ENCODE measurements at regions not wholly inside any gene's neighbourhood (a gene's known extent, or its start where the extent isn't known, plus 50 kb on each side); places are given as distances from the start of the nearest gene placed in this dataset.

GRCh38 chr10:106467506-106467905, 697.0 kb downstream of the SORCS1 start:
- TF ChIP-seq ZFX (IDR thresholded peaks at IDR 0.05; ENCODE audit: borderline replicate concordance) (no peak), CTCF (IDR thresholded peaks at IDR 0.05) (no peak)
- H3K27ac ChIP-seq = no peak overlapping the region

GRCh38 chr10:106457522-106457921, 707.0 kb downstream of the SORCS1 start:
- H3K27ac ChIP-seq = no peak overlapping the region
- no peak for TF ChIP-seq CTCF (IDR thresholded peaks at IDR 0.05)
- TF ChIP-seq ZFX (IDR thresholded peaks at IDR 0.05; ENCODE audit: borderline replicate concordance) = no peak

GRCh38 chr10:106454233-106454632, 710.3 kb downstream of the SORCS1 start:
- TF ChIP-seq ZFX (IDR thresholded peaks at IDR 0.05; ENCODE audit: borderline replicate concordance) (no peak), CTCF (IDR thresholded peaks at IDR 0.05) (no peak)

GRCh38 chr10:106450966-106451365, 713.5 kb downstream of the SORCS1 start:
- TF ChIP-seq ZFX (IDR thresholded peaks at IDR 0.05; ENCODE audit: borderline replicate concordance) (no peak), CTCF (IDR thresholded peaks at IDR 0.05) (no peak)

More at GRCh38 chr10:106454233-106454632, 710.3 kb downstream of the SORCS1 start:
- H3K27ac ChIP-seq = no peak overlapping the region

GRCh38 chr10:106446920-106447319, 717.6 kb downstream of the SORCS1 start:
- no peak for TF ChIP-seq ZFX (IDR thresholded peaks at IDR 0.05; ENCODE audit: borderline replicate concordance)
- TF ChIP-seq CTCF (IDR thresholded peaks at IDR 0.05) = no peak
- no peak overlapping the region for H3K27ac ChIP-seq

More at GRCh38 chr10:106450966-106451365, 713.5 kb downstream of the SORCS1 start:
- H3K27ac ChIP-seq = no peak overlapping the region

GRCh38 chr10:106442223-106442622, 722.3 kb downstream of the SORCS1 start:
- no peak overlapping the region for H3K27ac ChIP-seq
- TF ChIP-seq ZFX (IDR thresholded peaks at IDR 0.05; ENCODE audit: borderline replicate concordance) (no peak), CTCF (IDR thresholded peaks at IDR 0.05) (no peak)

GRCh38 chr10:106440767-106441166, 723.7 kb downstream of the SORCS1 start:
- no peak overlapping the region for H3K27ac ChIP-seq
- TF ChIP-seq ZFX (IDR thresholded peaks at IDR 0.05; ENCODE audit: borderline replicate concordance) (no peak), CTCF (IDR thresholded peaks at IDR 0.05) (no peak)

Measured in 22Rv1 (cell line).